Naive thymus-derived CD4-positive, alpha-beta T cell (primary cell): ENCODE measurements at regions not wholly inside any gene's neighbourhood (a gene's known extent, or its start where the extent isn't known, plus 50 kb on each side); places are given as distances from the start of the nearest gene placed in this dataset.

ENCODE experiments used
- ATAC-seq: fragments of 150-1000 bp; cut with Tn5 transposase; 2 replicates; pipeline ENCODE4 v1.10.0; 2021; ENCODE audit warnings: mild to moderate bottlenecking, moderate library complexity
- CTCF ChIA-PET: fragments of 350-600 bp; sonication (Branson Sonifier 250); formaldehyde crosslinking; loops from one replicate; lab custom pipeline; 2021; ENCODE audit warnings: antibody characterized with exemption; lab: Charles Lee
- POLR2A ChIA-PET: fragments of 350-600 bp; sonication (Branson Sonifier 250); formaldehyde crosslinking; loops from one replicate; lab custom pipeline; 2021; ENCODE audit warnings: antibody characterized with exemption, inconsistent platforms; lab: Charles Lee
- DNase-seq, 9 donors: peaks; one replicate each; pipeline versions ENCODE4 v3.0.0 to v3.0.0-alpha.2; 2020 to 2022; ENCODE audit warnings: mixed read lengths in 1 of 9
- H3K27ac ChIP-seq: one replicate; pipeline ENCODE4 v1.7.0; 2013; ENCODE audit warnings: mild to moderate bottlenecking, low read depth, low read length, moderate library complexity
- H3K27me3 ChIP-seq, 2 donors: one replicate each; pipeline ENCODE4 v1.7.0; 2013; ENCODE audit warnings: low read length in 2 of 2, mild to moderate bottlenecking in 2 of 2, moderate library complexity in 2 of 2; ENCODE audit not compliant: control insufficient read depth in 2 of 2, insufficient read depth in 2 of 2
- H3K36me3 ChIP-seq, 3 experiments: 1 replicate in 2 of 3; 2 replicates in 1 of 3; pipeline ENCODE4 v1.7.0; 2013; ENCODE audit warnings: low read length in 3 of 3, mild to moderate bottlenecking in 3 of 3, moderate library complexity in 1 of 3; ENCODE audit not compliant: insufficient read depth in 3 of 3, control insufficient read depth in 2 of 3
- H3K4me1 ChIP-seq, 2 donors: one replicate each; pipeline ENCODE4 v1.7.0; 2013; ENCODE audit warnings: low read length in 2 of 2, mild to moderate bottlenecking in 2 of 2, moderate library complexity in 1 of 2; ENCODE audit not compliant: control insufficient read depth in 2 of 2, insufficient read depth in 2 of 2
- H3K4me3 ChIP-seq: 2 replicates; pipeline ENCODE4 v1.7.0; 2013; ENCODE audit warnings: mild to moderate bottlenecking, low read length
- H3K9me3 ChIP-seq, 3 experiments: 1 replicate in 2 of 3; 2 replicates in 1 of 3; pipeline ENCODE4 v1.7.0; 2013; ENCODE audit warnings: low read length in 3 of 3; ENCODE audit not compliant: control insufficient read depth in 2 of 3
- H3K27ac Mint-ChIP-seq, 9 donors: one replicate each; pipeline ENCODE4 v1.8.0; 2020 to 2022; ENCODE audit warnings: mixed read lengths in 9 of 9, mild to moderate bottlenecking in 8 of 9, moderate library complexity in 5 of 9, inconsistent platforms in 2 of 9
- H3K27me3 Mint-ChIP-seq, 5 donors: one replicate each; pipeline ENCODE4 v1.8.0; 2021 to 2022; ENCODE audit warnings: mixed read lengths in 5 of 5, mild to moderate bottlenecking in 1 of 5
- H3K36me3 Mint-ChIP-seq, 5 donors: one replicate each; pipeline ENCODE4 v1.8.0; 2020 to 2022; ENCODE audit warnings: mixed read lengths in 5 of 5, mild to moderate bottlenecking in 3 of 5, inconsistent platforms in 1 of 5
- H3K4me1 Mint-ChIP-seq, 7 donors: one replicate each; pipeline ENCODE4 v1.8.0; 2020 to 2022; ENCODE audit warnings: mixed read lengths in 7 of 7, mild to moderate bottlenecking in 3 of 7, inconsistent platforms in 1 of 7
- H3K4me3 Mint-ChIP-seq, 10 donors: one replicate each; pipeline ENCODE4 v1.8.0; 2020 to 2022; ENCODE audit warnings: mild to moderate bottlenecking in 10 of 10, mixed read lengths in 10 of 10, moderate library complexity in 6 of 10, inconsistent platforms in 2 of 10
- H3K9me3 Mint-ChIP-seq, 11 donors: one replicate each; pipeline ENCODE4 v1.8.0; 2020 to 2022; ENCODE audit warnings: mixed read lengths in 11 of 11, mild to moderate bottlenecking in 4 of 11, inconsistent platforms in 1 of 11, moderate library complexity in 1 of 11
- intact Hi-C, 2 donors: fragments of 100-400 bp; cut with micrococcal nuclease; formaldehyde crosslinking; loops; one replicate each; pipeline ENCODE4 v1.15.1; 2023

DNA sequence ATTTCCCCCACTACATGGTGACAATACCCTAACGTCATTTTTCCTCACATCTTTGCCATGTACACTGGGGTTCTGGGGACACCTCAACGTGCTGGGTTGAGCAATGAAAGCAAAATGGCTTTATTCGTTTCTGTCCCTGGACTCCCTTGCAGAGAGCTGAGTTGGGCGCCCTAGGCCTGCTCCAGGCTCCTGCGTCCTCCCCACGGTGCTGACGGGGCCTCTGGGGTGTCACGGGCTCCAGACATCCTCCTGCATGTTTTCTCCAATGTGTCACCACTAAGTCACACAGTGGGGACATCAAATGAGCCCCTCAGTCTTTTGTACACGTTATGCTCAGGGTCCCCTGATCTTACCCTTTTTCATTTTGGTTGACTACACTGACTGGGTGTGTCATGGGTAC is 99.8 kb downstream of the TTLL2 start:
- ChIA-PET POLR2A (no interaction called here), CTCF (no interaction called here)
- Histone ChIP-seq H3K4me3 (no peak overlapping the region), H3K27me3 (no peaks in the 10 kb centered on the region), H3K9me3 (no peaks in the 10 kb centered on the region), H3K27ac (no peak overlapping the region), H3K4me1 (no peaks in the 10 kb centered on the region), H3K36me3 (no peaks in the 10 kb centered on the region)
- DNase-seq: no peak
- intact Hi-C loops: no loop called here
- no peaks in the 10 kb centered on the region for H3K36me3 Mint-ChIP-seq
- H3K4me1 Mint-ChIP-seq: no peaks in the 10 kb centered on the region
- ATAC-seq: no peak
- no peak overlapping the region for H3K4me3 Mint-ChIP-seq
- H3K27me3 Mint-ChIP-seq: peaks cover 5 to 30% (median 20%) of the 10 kb centered on the region in 5 donors
- H3K27ac Mint-ChIP-seq: no peak overlapping the region
- H3K9me3 Mint-ChIP-seq: peaks cover 0 to 5% (median 0%) of the 10 kb centered on the region in 11 donors

GRCh38 chr6:167426084-167426483 is 101.2 kb downstream of the TTLL2 start:
- ATAC-seq (no peak), DNase-seq (no peak)
- H3K4me3 Mint-ChIP-seq: no peak overlapping the region
- intact Hi-C loops: no loop called here
- no peaks in the 10 kb centered on the region for H3K4me1 Mint-ChIP-seq
- peaks cover 6 to 35% (median 23%) of the 10 kb centered on the region in 5 donors for H3K27me3 Mint-ChIP-seq
- Histone ChIP-seq H3K27me3 (no peaks in the 10 kb centered on the region), H3K36me3 (no peaks in the 10 kb centered on the region), H3K9me3 (no peaks in the 10 kb centered on the region), H3K27ac (no peak overlapping the region), H3K4me3 (no peak overlapping the region), H3K4me1 (no peaks in the 10 kb centered on the region)
- H3K9me3 Mint-ChIP-seq: peaks cover 0 to 6% (median 2%) of the 10 kb centered on the region in 11 donors
- ChIA-PET CTCF (no interaction called here), POLR2A (no interaction called here)
- no peak overlapping the region for H3K27ac Mint-ChIP-seq
- no peaks in the 10 kb centered on the region for H3K36me3 Mint-ChIP-seq

- intact Hi-C loops: no loop called here
- Histone ChIP-seq H3K4me3 (no peak overlapping the region), H3K27me3 (no peaks in the 10 kb centered on the region), H3K36me3 (no peaks in the 10 kb centered on the region), H3K27ac (no peak overlapping the region), H3K4me1 (no peaks in the 10 kb centered on the region), H3K9me3 (no peaks in the 10 kb centered on the region)
- no peak overlapping the region for H3K27ac Mint-ChIP-seq
- H3K27me3 Mint-ChIP-seq: peaks cover 6 to 35% (median 24%) of the 10 kb centered on the region in 5 donors
- ChIA-PET CTCF (no interaction called here), POLR2A (no interaction called here)
- DNase-seq (no peak), ATAC-seq (no peak)
- H3K4me3 Mint-ChIP-seq: no peak overlapping the region
- H3K36me3 Mint-ChIP-seq: no peaks in the 10 kb centered on the region
- no peaks in the 10 kb centered on the region for H3K4me1 Mint-ChIP-seq
- peaks cover 0 to 6% (median 2%) of the 10 kb centered on the region in 11 donors for H3K9me3 Mint-ChIP-seq
Measured at GRCh38 chr6:167426651-167427050, 101.8 kb downstream of the TTLL2 start.

GRCh38 chr6:167428664-167429333 is 103.9 kb downstream of the TTLL2 start:
- no peak for ATAC-seq
- Histone ChIP-seq H3K27me3 (no peaks in the 10 kb centered on the region), H3K27ac (no peak overlapping the region), H3K4me1 (no peaks in the 10 kb centered on the region), H3K36me3 (no peaks in the 10 kb centered on the region), H3K4me3 (no peak overlapping the region), H3K9me3 (no peaks in the 10 kb centered on the region)
- Mint-ChIP-seq H3K27ac (no peak overlapping the region), H3K4me3 (no peak overlapping the region), H3K4me1 (no peaks in the 10 kb centered on the region), H3K36me3 (no peaks in the 10 kb centered on the region), H3K9me3 (peaks cover 0 to 6% (median 2%) of the 10 kb centered on the region in 11 donors), H3K27me3 (peaks cover 6 to 35% (median 29%) of the 10 kb centered on the region in 5 donors)
- ChIA-PET CTCF (no interaction called here), POLR2A (no interaction called here)
- intact Hi-C loops: no loop called here
- no peak for DNase-seq

DNA sequence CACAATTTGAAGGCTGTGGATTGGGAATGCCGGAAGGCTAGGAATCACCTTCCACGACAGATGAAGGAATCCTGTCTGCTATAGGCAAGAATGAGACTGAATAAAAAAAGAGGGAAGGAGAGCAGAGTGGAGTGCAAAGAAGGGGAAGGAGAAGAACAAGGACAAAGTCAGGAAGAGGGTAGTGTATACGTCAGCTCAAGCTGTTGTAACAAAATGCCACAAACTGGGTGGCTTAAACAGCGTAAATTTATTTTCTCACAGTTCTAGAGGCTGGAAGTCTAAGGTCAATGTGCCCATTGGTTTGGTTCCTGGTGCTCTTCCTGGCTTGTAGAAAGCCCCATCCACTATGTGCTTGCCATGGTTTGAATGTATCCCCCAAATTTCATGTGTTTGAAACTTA is 104.5 kb downstream of the TTLL2 start:
- peaks cover 0 to 6% (median 2%) of the 10 kb centered on the region in 11 donors for H3K9me3 Mint-ChIP-seq
- H3K27me3 Mint-ChIP-seq: peaks cover 6 to 35% (median 29%) of the 10 kb centered on the region in 5 donors

GRCh38 chr6:167435209-167435728 is 110.4 kb downstream of the TTLL2 start:
- H3K4me1 Mint-ChIP-seq: no peaks in the 10 kb centered on the region
- H3K4me3 Mint-ChIP-seq: no peak overlapping the region
- no peaks in the 10 kb centered on the region for H3K27me3 ChIP-seq
- H3K9me3 Mint-ChIP-seq: peaks cover 0 to 4% (median 0%) of the 10 kb centered on the region in 11 donors
- intact Hi-C loops: no loop called here
- H3K27me3 Mint-ChIP-seq: peaks cover 5 to 22% (median 10%) of the 10 kb centered on the region in 5 donors
- no peaks in the 10 kb centered on the region for H3K36me3 ChIP-seq
- no peak overlapping the region for H3K4me3 ChIP-seq
- DNase-seq (no peak), ATAC-seq (no peak)
- H3K9me3 ChIP-seq: no peaks in the 10 kb centered on the region
- ChIA-PET CTCF (no interaction called here), POLR2A (no interaction called here)
- no peak overlapping the region for H3K27ac Mint-ChIP-seq
- H3K36me3 Mint-ChIP-seq: no peaks in the 10 kb centered on the region
- no peak overlapping the region for H3K27ac ChIP-seq
- H3K4me1 ChIP-seq: no peaks in the 10 kb centered on the region

More for the DNA sequence above, 104.5 kb downstream of the TTLL2 start:
- H3K36me3 Mint-ChIP-seq: no peaks in the 10 kb centered on the region
- no peak overlapping the region for H3K27ac ChIP-seq
- H3K4me3 ChIP-seq: no peak overlapping the region
- no peaks in the 10 kb centered on the region for H3K27me3 ChIP-seq
- no peaks in the 10 kb centered on the region for H3K4me1 Mint-ChIP-seq
- ATAC-seq (no peak), DNase-seq (no peak)
- CTCF ChIA-PET: no interaction called here
- intact Hi-C loops: no loop called here
- H3K9me3 ChIP-seq: no peaks in the 10 kb centered on the region
- POLR2A ChIA-PET: no interaction called here
- no peaks in the 10 kb centered on the region for H3K4me1 ChIP-seq
- no peaks in the 10 kb centered on the region for H3K36me3 ChIP-seq
- no peak overlapping the region for H3K27ac Mint-ChIP-seq
- H3K4me3 Mint-ChIP-seq: no peak overlapping the region

- Mint-ChIP-seq H3K36me3 (no peaks in the 10 kb centered on the region), H3K9me3 (peaks cover 0 to 2% (median 0%) of the 10 kb centered on the region in 11 donors), H3K4me3 (no peak overlapping the region), H3K27ac (no peak overlapping the region), H3K4me1 (no peaks in the 10 kb centered on the region), H3K27me3 (peaks cover 0 to 16% (median 7%) of the 10 kb centered on the region in 5 donors)
- Histone ChIP-seq H3K4me1 (no peaks in the 10 kb centered on the region), H3K36me3 (no peaks in the 10 kb centered on the region), H3K27me3 (no peaks in the 10 kb centered on the region), H3K4me3 (no peak overlapping the region), H3K9me3 (no peaks in the 10 kb centered on the region), H3K27ac (no peak overlapping the region)
- no peak for ATAC-seq
- intact Hi-C loops: no loop called here
- ChIA-PET POLR2A (no interaction called here), CTCF (no interaction called here)
- no peak for DNase-seq
Measured at GRCh38 chr6:167437888-167438484, 113.1 kb downstream of the TTLL2 start.
